ENCODE measurements at regions not wholly inside any gene's neighbourhood (a gene's known extent, or its start where the extent isn't known, plus 50 kb on each side); places are given as distances from the start of the nearest gene placed in this dataset.
"Not testable (repeated sequence)": the region's sequence is repeated elsewhere in the genome, so short reads cannot be mapped to it uniquely, and the experiment has no call there.

DNA sequence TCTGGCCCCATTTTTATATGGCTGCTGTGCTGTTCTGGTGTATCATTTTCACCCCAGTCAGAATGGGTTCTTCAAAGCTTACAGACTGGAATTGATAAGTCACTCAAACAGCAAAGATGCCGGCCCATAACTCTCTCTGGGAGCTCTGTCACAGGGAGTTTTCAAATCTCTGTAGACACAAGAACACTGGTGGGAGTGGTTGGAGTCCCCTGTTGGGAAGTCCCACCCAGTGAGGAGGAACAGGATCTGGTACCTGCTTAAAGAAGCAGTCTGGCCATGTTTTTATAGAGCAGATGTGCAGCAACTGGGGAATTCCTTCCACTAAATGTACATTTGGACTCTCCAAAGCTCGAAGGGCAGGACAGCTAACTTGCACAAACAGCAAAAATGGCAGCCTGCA, 69.3 kb upstream of the UGT2B7 start:
- Histone ChIP-seq H3K4me3 (ENCODE audit: low read length) (no peak overlapping the region), H3K27me3 (ENCODE audit: low read depth, low read length) (no peaks in the 10 kb centered on the region), H3K4me1 (ENCODE audit: low read length) (no peaks in the 10 kb centered on the region), H3K9ac (ENCODE audit: low read length) (no peak overlapping the region), H3K4me2 (ENCODE audit: low read length) (no peak overlapping the region), H4K20me1 (ENCODE audit: insufficient read depth, low read length) (no peaks in the 10 kb centered on the region), H2AFZ (ENCODE audit: low read depth, low read length) (no peak overlapping the region), H3K79me2 (ENCODE audit: low read length) (no peaks in the 10 kb centered on the region), H3K27ac (ENCODE audit: low read length) (no peak overlapping the region), H3K9me3 (ENCODE audit: insufficient read depth, low read length) (no peaks in the 10 kb centered on the region), H3K36me3 (replicated peaks; ENCODE audit: low read depth, low read length) (no peaks in the 10 kb centered on the region)
- no peak for TF ChIP-seq EZH2phosphoT487 (IDR thresholded peaks at IDR 0.05; ENCODE audit: low read depth)
- TF ChIP-seq, protein P1, sequence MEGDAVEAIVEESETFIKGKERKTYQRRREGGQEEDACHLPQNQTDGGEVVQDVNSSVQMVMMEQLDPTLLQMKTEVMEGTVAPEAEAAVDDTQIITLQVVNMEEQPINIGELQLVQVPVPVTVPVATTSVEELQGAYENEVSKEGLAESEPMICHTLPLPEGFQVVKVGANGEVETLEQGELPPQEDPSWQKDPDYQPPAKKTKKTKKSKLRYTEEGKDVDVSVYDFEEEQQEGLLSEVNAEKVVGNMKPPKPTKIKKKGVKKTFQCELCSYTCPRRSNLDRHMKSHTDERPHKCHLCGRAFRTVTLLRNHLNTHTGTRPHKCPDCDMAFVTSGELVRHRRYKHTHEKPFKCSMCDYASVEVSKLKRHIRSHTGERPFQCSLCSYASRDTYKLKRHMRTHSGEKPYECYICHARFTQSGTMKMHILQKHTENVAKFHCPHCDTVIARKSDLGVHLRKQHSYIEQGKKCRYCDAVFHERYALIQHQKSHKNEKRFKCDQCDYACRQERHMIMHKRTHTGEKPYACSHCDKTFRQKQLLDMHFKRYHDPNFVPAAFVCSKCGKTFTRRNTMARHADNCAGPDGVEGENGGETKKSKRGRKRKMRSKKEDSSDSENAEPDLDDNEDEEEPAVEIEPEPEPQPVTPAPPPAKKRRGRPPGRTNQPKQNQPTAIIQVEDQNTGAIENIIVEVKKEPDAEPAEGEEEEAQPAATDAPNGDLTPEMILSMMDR (IDR thresholded peaks at IDR 0.05; ENCODE audit: low read depth, low read length), result no peak

- no peaks in the 10 kb centered on the region for H3K36me3 ChIP-seq (replicated peaks; ENCODE audit: low read depth, low read length)
Observed at GRCh38 chr4:69030326-69030725, 65.9 kb upstream of the UGT2B7 start.

DNA sequence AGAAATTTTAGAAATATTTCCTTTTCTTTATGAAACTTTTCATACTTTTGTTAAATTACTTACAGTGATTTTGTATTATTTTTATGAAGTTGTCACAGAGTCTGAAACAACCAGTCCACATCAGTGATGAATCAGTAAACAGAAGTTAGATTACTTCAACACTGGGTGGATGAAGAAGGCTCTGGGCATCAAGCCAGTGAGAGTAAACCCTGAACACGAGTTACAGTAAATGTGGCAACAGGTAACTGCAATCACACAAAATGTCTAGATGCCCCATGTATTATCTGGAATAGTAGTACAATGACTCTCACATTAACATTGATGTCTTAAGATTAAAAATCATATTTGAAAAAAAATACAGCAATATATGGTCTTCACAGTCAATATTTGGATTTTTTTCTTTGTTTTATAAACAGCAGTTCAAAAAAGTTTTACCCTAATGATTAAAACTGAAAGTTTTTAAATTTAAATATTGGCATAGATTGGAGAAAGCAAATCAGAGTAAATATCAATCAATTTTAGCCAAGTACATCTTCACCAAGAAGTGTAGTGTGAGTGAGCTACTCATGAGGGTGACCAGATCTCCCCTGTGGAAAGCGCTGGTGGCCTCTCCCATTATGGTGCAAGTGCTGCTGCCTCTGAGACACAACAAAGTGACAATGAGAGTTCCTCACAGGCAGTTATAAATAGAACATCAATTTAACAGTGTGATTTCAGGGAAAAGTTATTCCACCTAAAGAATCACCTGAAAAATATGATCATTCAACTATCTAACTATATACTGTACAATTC, 63.2 kb upstream of the UGT2B7 start:
- H3K36me3 ChIP-seq (replicated peaks; ENCODE audit: low read depth, low read length), result no peaks in the 10 kb centered on the region
- H3K79me2 ChIP-seq (ENCODE audit: low read length), result no peaks in the 10 kb centered on the region
- H3K4me3 ChIP-seq (ENCODE audit: low read length), result no peak overlapping the region
- H3K9ac ChIP-seq (ENCODE audit: low read length), result no peak overlapping the region
- H3K4me1 ChIP-seq (ENCODE audit: low read length), result no peaks in the 10 kb centered on the region
- no peak overlapping the region for H2AFZ ChIP-seq (ENCODE audit: low read depth, low read length)
- H4K20me1 ChIP-seq (ENCODE audit: insufficient read depth, low read length), result no peaks in the 10 kb centered on the region
- no peak overlapping the region for H3K4me2 ChIP-seq (ENCODE audit: low read length)
- H3K9me3 ChIP-seq (ENCODE audit: insufficient read depth, low read length), result no peaks in the 10 kb centered on the region
- no peak for TF ChIP-seq EZH2phosphoT487 (IDR thresholded peaks at IDR 0.05; ENCODE audit: low read depth)
- TF ChIP-seq, protein P1 (IDR thresholded peaks at IDR 0.05; ENCODE audit: low read depth, low read length), result no peak
- no peaks in the 10 kb centered on the region for H3K27me3 ChIP-seq (ENCODE audit: low read depth, low read length)
- H3K27ac ChIP-seq (ENCODE audit: low read length), result no peak overlapping the region

More at GRCh38 chr4:69030326-69030725, 65.9 kb upstream of the UGT2B7 start:
- H2AFZ ChIP-seq (ENCODE audit: low read depth, low read length), result no peak overlapping the region
- no peak overlapping the region for H3K27ac ChIP-seq (ENCODE audit: low read length)
- no peak overlapping the region for H3K4me3 ChIP-seq (ENCODE audit: low read length)
- no peaks in the 10 kb centered on the region for H3K4me1 ChIP-seq (ENCODE audit: low read length)
- TF ChIP-seq, protein P1 (IDR thresholded peaks at IDR 0.05; ENCODE audit: low read depth, low read length), result no peak
- TF ChIP-seq EZH2phosphoT487 (IDR thresholded peaks at IDR 0.05; ENCODE audit: low read depth), result no peak
- no peak overlapping the region for H3K4me2 ChIP-seq (ENCODE audit: low read length)
- no peaks in the 10 kb centered on the region for H3K9me3 ChIP-seq (ENCODE audit: insufficient read depth, low read length)
- no peaks in the 10 kb centered on the region for H3K27me3 ChIP-seq (ENCODE audit: low read depth, low read length)
- H4K20me1 ChIP-seq (ENCODE audit: insufficient read depth, low read length), result no peaks in the 10 kb centered on the region
- H3K79me2 ChIP-seq (ENCODE audit: low read length), result no peaks in the 10 kb centered on the region
- no peak overlapping the region for H3K9ac ChIP-seq (ENCODE audit: low read length)

DNA sequence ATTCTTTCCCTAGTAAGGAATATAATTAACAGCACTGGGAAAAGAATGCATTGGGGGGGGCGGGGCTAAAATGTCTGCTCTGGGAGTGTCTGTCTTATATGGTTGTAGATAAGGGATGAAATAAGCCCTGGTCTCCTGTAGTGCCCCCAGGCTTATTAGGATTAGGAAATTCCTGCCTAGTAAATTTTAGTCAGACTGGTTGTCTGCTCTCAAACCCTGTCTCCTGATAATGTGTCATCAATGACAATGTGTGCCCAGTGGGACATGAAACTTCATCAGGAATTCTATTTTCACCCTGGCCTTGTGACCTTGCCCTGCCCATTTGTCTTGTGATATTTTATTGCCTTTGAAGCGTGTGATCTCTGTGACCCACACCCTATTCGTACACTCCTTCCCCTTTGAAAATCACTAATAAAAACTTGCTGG, 61.9 kb upstream of the UGT2B7 start:
- H4K20me1 ChIP-seq (ENCODE audit: insufficient read depth, low read length); H3K9me3 ChIP-seq (ENCODE audit: insufficient read depth, low read length); H3K27ac ChIP-seq (ENCODE audit: low read length); H3K4me2 ChIP-seq (ENCODE audit: low read length); H3K79me2 ChIP-seq (ENCODE audit: low read length); H3K4me3 ChIP-seq (ENCODE audit: low read length); H3K36me3 ChIP-seq (replicated peaks; ENCODE audit: low read depth, low read length); H2AFZ ChIP-seq (ENCODE audit: low read depth, low read length); H3K4me1 ChIP-seq (ENCODE audit: low read length); H3K27me3 ChIP-seq (ENCODE audit: low read depth, low read length); H3K9ac ChIP-seq (ENCODE audit: low read length): not testable (repeated sequence)
